Stimulated activated CD8-positive, alpha-beta memory T cell treated with anti-CD3 and anti-CD28 coated beads, Interleukin-4, amount 100 ng/mL, for 48 hours (primary cell): ENCODE measurements at regions not wholly inside any gene's neighbourhood (a gene's known extent, or its start where the extent isn't known, plus 50 kb on each side); places are given as distances from the start of the nearest gene placed in this dataset.
A peak's percentile ranks its signal among the peaks of the same experiment; 100 is the strongest.

Experiments
- DNase-seq: peaks from one replicate; pipeline ENCODE4 v3.0.0-alpha.2; 2020

GRCh38 chr1:232271991-232272589, 357.8 kb downstream of the SIPA1L2 start:
- no peak for DNase-seq

DNA sequence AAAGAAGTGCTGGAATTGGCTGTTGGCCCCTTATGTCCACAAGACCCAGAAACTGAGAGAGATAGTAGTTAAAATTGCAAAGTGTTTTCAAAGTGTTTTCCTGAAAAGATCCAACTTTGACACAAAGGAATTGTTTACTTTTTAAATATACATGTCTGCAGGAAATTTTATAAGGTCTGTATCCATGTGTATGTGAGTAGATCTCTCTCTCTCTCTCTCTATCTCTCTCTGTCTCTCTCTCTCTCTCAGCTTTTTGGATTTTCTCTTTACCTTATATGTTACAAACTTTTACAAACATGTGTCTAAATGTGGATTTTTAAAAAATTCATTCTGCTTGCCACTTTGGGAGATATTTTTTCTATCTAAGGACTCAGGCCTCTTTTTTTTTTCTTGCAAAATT, 358.6 kb downstream of the SIPA1L2 start:
- DNase-seq = no peak

GRCh38 chr1:232269988-232270387, 359.9 kb downstream of the SIPA1L2 start:
- DNase-seq = no peak

- no peak for DNase-seq
These were observed 361.9 kb downstream of the SIPA1L2 start for GRCh38 chr1:232267837-232268598.

DNA sequence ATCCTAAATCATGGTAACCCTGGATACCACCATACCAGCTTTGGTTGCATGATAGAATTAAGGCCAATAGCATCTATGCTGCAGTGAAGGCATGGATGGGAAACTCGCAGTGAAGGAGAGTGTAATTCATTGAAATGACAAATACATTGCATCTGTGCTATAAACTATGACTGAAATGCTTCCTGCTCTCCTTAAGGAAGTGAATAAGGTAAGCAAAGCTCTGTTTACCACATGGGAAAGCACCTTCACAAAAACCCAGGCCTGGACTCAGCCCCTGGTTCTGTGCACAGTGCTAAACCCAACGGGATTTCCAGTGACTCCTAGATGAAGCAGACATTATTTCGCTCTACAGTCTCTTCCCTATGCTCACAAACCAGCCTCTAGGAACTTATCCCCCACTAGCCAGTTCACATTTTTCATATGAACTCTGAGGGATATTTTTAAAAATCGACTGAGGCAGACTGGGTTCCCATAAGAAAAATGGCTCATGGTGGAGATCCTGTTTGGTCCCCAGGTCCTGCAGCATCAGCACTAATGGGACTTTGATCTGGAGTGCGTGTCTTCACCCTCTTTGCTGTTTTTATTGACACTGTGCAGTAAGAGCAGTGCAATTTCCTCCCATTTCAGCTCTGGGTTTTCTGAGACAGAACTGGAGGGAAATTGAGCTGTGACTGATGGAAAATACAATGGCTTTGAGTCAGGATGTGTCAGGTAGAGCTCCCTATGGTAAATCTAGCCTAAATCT, 362.7 kb downstream of the SIPA1L2 start:
- DNase-seq = no peak

DNA sequence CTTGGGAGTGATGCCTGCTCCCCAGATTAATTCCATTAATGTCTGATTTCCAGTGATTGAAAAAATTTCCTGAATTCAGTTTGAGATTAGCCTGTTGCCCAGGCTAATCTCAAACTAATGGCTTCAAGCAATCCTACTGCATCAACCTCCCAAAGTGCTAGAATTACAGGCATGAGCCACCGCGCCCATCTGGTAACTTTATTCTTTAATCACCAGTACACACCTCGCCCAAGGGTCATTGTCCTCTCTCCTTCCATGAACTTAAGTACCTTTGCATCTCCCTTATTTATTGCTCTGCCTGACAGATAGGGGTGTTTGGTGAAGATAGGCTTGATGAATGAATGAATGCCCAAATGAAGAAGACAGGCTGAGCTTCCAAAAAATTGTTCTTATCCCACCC, 366.5 kb downstream of the SIPA1L2 start:
- DNase-seq = no peak

DNA sequence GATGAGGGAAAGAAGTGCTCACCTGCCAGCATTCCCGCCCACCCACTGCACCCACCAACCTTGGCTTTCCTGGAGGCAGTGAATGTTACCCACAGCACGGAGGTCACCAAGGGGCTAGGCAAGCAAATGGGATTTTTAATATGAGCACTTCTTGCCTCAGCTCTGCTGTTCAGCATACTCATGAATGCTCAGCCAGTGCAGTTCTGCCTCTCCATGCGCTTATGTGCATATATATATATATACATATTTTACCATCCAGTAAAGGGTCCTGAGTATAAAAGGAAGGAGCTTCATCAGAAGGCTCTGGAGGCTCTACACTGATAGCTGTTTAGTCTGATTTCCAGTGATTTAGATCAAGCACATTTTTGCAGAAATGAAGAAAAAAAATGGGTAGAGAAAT, 366.9 kb downstream of the SIPA1L2 start:
- DNase-seq = no peak

DNA sequence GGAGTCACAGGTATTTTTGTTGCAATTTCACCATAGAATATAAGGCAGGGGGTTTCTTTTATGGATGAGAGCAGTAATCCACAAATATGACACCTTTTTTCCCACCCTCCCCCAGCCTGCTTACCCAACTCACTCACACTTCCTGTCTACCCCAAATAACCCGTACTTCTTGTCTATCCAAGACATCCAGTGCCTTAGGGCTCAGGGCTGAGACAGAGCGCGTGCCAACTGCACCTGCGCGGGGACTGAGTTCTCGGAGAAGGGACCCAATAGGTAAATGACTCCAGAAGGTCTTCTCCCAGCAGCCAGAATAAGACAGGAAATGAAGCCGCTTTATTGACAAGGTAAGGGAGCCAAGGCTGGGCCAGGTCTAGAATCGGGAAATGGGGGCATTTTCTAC, 369.1 kb downstream of the SIPA1L2 start:
- no peak for DNase-seq

- no peak for DNase-seq
These were observed 369.9 kb downstream of the SIPA1L2 start for GRCh38 chr1:232260045-232260444.

- DNase-seq = no peak
These were observed 370.6 kb downstream of the SIPA1L2 start for GRCh38 chr1:232259333-232259732.

DNA sequence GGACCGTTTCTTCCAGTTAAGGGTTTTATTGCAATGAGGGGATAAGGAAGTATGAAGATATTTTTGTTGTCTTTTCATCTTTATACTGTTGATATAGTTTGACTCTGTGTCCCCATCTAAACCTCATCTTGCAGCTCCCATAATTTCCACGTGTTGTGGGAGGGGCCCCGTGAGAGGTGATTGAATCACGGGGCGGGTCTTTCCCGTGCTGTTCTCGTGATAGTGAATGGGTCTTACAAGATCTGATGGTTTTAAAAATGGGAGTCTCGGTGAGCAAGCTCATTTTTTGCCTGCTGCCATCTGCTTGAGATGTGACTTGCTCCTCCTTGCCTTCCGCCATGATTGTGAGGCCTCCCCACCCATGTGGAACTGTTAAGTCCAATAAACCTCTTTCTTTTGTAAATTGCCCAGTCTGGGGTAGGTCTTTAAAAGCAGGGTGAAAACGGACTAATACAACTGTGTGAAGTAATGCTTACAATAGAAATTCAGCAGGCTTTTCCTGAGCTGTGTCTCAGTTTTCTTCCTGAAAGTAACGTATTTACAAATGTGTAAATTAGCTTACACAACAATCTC, 377.3 kb downstream of the SIPA1L2 start:
- no peak for DNase-seq

DNA sequence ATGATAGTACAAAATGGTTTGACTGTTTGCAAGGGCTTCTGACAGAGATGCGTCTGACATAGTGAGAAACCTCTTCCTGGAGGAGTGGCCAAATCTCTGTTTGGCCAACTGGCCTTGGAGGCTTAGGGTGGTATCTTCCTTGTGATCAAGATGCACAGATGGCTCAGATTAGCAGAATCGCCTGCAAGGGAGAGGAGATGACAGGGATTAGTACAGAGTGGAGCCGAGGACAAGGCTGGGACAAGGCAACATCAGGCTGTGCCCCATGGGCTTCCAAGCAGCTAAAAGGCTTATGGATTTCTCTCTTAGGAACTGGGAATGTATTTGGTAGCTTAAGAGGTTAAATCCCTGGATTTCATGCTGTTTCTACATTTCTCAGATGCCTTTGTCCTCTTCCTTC, 379.1 kb downstream of the SIPA1L2 start:
- DNase-seq = no peak

DNA sequence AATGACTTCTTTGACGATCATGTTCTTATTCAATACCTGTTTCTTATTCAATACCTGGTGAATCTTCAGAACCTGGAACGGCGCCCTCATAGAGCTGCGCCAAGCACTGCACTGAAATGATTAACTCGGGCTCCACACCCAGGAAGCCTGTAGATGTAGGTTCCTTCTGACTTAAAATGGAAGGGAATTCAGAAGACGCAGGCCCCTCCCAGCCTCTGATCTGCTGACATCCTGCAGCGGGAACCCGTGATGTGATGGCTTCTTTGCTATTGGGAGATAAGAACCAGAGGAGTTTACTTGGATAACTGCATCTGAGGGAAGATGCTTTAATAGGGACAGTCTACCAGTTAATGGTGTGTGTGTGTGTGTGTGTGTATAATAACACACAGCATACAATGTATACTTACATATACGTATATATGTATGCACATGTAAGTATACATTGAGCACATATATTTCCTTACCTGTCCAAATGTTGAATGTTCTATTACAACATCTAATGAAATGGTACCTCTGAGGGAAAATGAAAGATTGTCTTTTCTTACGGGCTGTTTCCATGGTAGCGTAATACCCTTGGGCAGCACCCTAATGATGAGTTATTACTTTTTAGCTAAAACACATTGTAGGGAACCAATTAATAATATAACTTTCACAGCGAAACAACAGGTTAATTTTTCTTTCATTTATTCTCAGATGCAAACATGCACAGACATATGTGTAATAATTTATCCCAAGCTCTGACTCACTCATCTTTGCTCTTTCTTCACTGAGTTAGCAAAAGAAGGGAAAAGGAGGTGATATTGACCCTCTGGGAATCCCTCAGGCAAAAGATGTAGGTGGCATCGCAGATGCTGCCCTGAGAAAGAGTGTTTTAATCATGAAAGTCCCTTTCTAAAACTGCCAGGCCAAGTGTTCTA, 379.8 kb downstream of the SIPA1L2 start:
- DNase-seq = no peak

DNA sequence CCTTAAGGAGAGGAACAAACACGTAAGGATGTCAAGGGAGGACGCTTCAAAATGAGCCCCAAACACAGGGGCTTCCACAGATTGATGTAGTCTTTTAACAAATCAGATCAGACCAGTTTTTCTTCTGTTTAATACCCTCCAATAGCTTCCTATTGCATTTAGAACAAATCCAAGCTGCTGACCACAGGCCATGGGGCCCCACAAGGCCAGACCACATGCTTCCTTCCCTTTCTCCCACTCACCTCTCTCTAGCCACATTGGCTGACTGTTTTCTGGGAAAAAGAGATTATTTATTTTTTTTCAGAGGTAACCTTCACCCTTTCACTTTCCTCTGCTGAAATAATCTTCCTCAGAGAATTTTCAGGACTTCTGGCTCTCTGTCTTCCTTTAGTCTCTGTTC, 380.6 kb downstream of the SIPA1L2 start:
- no peak for DNase-seq

DNA sequence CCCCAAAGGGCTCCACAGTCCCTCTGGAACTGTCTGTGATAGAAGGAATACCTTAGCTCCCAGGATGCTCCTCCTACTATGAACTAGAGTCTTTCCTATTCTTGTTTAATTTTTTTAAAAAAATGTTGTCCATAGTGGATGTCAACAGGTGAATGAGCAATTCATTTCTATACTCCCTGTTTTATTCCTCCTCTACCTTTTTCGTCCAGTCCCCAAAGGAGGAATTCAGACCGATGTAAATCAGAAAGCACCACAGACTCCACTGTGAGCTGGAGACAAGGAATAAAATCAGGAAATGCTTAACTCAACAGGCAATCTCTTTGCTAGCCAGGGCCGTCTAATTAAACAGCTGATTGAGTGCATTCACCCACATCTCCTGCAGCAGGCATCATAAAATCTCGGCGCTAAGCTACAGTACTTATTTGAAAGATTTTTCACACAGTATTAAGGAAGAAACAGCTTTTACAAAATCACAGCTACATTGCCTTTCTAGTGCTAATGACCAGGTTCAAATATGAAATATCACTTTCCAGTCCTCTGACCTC, 381.6 kb downstream of the SIPA1L2 start:
- DNase-seq = no peak

DNA sequence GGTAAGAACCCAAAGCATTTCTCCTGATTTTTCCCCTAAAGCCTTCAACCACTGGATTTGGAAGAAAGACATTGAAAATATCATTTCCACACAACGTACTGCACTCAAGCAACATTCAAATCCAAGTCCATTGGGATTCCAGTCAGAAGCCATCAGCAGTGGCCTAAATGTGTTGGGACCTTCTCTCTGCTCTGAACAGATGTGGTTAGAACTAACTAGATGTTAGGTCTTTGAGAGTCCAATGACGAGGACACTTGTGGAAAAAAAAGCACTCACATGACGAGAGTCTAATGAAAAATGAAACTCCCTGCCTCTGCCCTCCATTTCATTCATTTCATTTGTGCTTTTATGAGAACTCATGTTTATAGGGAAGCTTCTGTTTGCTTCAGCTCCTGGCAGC, 382.3 kb downstream of the SIPA1L2 start:
- no peak for DNase-seq

- no peak for DNase-seq
These were observed 385.5 kb downstream of the SIPA1L2 start for GRCh38 chr1:232244426-232244825.

DNA sequence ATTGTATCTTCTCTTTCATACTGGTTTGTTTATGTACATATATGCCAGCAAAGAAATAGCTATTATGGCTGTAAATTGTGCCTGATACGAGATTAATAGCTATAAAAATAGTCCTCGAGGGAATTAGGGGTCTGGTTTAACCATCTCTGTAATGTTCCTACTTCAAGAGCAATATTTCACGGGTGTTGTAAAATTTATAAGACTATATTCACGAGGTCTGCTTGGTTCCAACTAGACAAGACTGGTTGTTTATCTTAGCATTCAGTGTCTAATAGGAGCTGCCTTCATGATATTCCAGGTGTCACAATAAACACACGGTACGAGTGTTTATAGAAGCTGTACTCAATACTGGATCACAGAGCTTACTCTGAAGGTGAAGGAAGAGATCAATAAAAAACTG, 389.9 kb downstream of the SIPA1L2 start:
- DNase-seq = no peak

DNA sequence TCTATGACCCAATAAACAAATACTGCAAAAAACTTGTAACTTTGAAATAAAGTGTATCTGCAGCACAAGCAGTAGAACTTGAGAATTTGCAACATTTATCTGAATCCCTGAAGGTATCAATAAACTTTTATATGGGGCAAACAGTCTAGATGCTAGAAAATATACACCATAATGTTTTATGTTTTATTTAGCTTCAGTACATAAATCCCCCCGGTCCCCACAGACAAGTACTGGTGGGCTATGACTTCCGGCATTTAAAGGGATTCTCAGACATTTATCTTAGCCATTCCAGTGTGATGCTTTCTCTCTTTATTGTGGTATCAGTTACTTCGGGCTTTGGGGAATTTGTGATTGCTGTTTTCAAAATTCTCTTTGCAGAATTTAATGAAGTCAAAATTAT, 390.4 kb downstream of the SIPA1L2 start:
- DNase-seq = no peak

GRCh38 chr1:232238009-232238408, 391.9 kb downstream of the SIPA1L2 start:
- no peak for DNase-seq

DNA sequence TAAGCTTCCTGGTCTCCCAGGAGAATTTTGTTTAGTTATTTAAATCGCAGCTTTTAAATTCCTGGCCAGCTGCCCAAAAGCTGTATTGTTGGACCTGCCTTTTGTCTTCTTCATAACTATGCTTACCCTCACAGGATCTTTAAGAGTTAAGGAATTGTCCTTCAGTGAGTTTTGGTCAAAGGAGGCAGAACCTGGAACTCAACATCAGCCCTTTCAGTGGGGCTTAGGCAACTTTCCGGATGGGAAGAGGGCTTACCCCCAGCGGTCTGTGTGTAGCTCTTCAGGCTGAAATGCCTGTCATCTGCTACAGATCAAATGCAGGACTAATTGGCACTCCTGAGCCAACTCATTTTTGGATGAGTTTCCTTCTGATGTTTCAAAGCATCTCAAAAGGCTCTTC, 402.6 kb downstream of the SIPA1L2 start:
- DNase-seq = no peak

- DNase-seq = peak; percentile 24
These were observed 403.7 kb downstream of the SIPA1L2 start for GRCh38 chr1:232226197-232226712.
